Hepatocyte (in vitro differentiated cells): ENCODE measurements at regions not wholly inside any gene's neighbourhood (a gene's known extent, or its start where the extent isn't known, plus 50 kb on each side); places are given as distances from the start of the nearest gene placed in this dataset.
"Not testable (repeated sequence)": the region's sequence is repeated elsewhere in the genome, so short reads cannot be mapped to it uniquely, and the experiment has no call there.

Source experiments
- DNase-seq: peaks from one replicate; pipeline ENCODE4 v3.0.0-alpha.2; 2016; ENCODE audit warnings: low spot score
- H2AFZ ChIP-seq: fragments of 200-600 bp; sonication (generic); 2 replicates; pipeline ENCODE4 v1.6.0; 2016; ENCODE audit warnings: antibody characterized with exemption, mild to moderate bottlenecking
- H3K27ac ChIP-seq: fragments of 200-600 bp; sonication (generic); 2 replicates; pipeline ENCODE4 v1.5.1; 2016; ENCODE audit warnings: mild to moderate bottlenecking
- H3K27me3 ChIP-seq: fragments of 200-600 bp; sonication (generic); 2 replicates; pipeline ENCODE4 v1.6.1; 2016
- H3K36me3 ChIP-seq: fragments of 200-600 bp; sonication (generic); replicated peaks from 2 replicates; pipeline ENCODE4 v1.5.1; 2016; ENCODE audit warnings: low read depth; ENCODE audit not compliant: insufficient read depth
- H3K4me1 ChIP-seq: fragments of 200-600 bp; sonication (generic); 2 replicates; pipeline ENCODE4 v1.5.1; 2016; ENCODE audit warnings: mild to moderate bottlenecking, moderate library complexity; ENCODE audit not compliant: insufficient read depth
- H3K4me2 ChIP-seq: fragments of 200-600 bp; sonication (generic); 2 replicates; pipeline ENCODE4 v1.6.0; 2016
- H3K4me3 ChIP-seq: fragments of 200-600 bp; sonication (generic); 2 replicates; pipeline ENCODE4 v1.5.1; 2016; ENCODE audit warnings: mild to moderate bottlenecking
- H3K79me2 ChIP-seq: fragments of 200-600 bp; sonication (generic); 2 replicates; pipeline ENCODE4 v1.6.0; 2017; ENCODE audit warnings: mild to moderate bottlenecking
- H3K9me2 ChIP-seq: fragments of 200-600 bp; sonication (generic); replicated peaks from 2 replicates; pipeline ENCODE4 v1.6.0; 2017; ENCODE audit warnings: mild to moderate bottlenecking; ENCODE audit not compliant: insufficient read depth
- H3K9me3 ChIP-seq: fragments of 200-600 bp; sonication (generic); 2 replicates; pipeline ENCODE4 v1.5.1; 2016; ENCODE audit warnings: low read depth, mild to moderate bottlenecking
- H4K20me1 ChIP-seq: fragments of 200-600 bp; sonication (generic); 2 replicates; pipeline ENCODE4 v1.6.0; 2016; ENCODE audit warnings: mild to moderate bottlenecking; ENCODE audit not compliant: insufficient read depth, poor library complexity, severe bottlenecking
- CTCF ChIP-seq: fragments of 200-600 bp; sonication (generic); IDR thresholded peaks from 2 replicates; pipeline ENCODE4 v1.5.1; 2016; ENCODE audit warnings: antibody characterized with exemption, mild to moderate bottlenecking; ENCODE audit not compliant: poor library complexity
- EZH2 ChIP-seq: fragments of 200-600 bp; sonication (generic); IDR thresholded peaks from 2 replicates; pipeline ENCODE4 v1.6.1; 2016; ENCODE audit warnings: antibody characterized with exemption, mild to moderate bottlenecking, borderline replicate concordance
- EZH2phosphoT487 ChIP-seq: fragments of 200-600 bp; sonication (generic); IDR thresholded peaks from one replicate; pipeline ENCODE4 v1.6.1; 2018; ENCODE audit warnings: antibody characterized with exemption, mild to moderate bottlenecking, low read depth, moderate library complexity; ENCODE audit not compliant: unreplicated experiment, severe bottlenecking
- WGBS: methylation state at CpG from one replicate; pipeline ENCODE4 v1.1.6; 2016; ENCODE audit warnings: low lambda C conversion rate; ENCODE audit errors: missing lambda C conversion rate; 5-methylcytosine and 5-hydroxymethylcytosine counted together

- no peaks in the 10 kb centered on the region for H3K9me2 ChIP-seq
- no peak for TF ChIP-seq EZH2phosphoT487
- no peak for TF ChIP-seq CTCF
- TF ChIP-seq EZH2, result no peak
- H3K4me1 ChIP-seq, result no peaks in the 10 kb centered on the region
- H3K4me3 ChIP-seq, result no peak overlapping the region
- H3K27ac ChIP-seq, result no peak overlapping the region
- no peaks in the 10 kb centered on the region for H3K27me3 ChIP-seq
- no peaks in the 10 kb centered on the region for H3K9me3 ChIP-seq
- DNase-seq, result no peak
- no peak overlapping the region for H3K4me2 ChIP-seq
- H3K79me2 ChIP-seq, result no peaks in the 10 kb centered on the region
- H4K20me1 ChIP-seq, result no peaks in the 10 kb centered on the region
- 97% methylated on average over 18 of the region's 20 CpGs for WGBS
- no peaks in the 10 kb centered on the region for H3K36me3 ChIP-seq
- H2AFZ ChIP-seq, result no peak overlapping the region
Measured at GRCh38 chr6:50913105-50913770, 94.6 kb downstream of the TFAP2B start.

- H3K9me3 ChIP-seq, H3K79me2 ChIP-seq, H3K4me3 ChIP-seq, H3K27me3 ChIP-seq, H3K4me1 ChIP-seq, H3K36me3 ChIP-seq, H3K4me2 ChIP-seq, H4K20me1 ChIP-seq, H3K9me2 ChIP-seq, H3K27ac ChIP-seq, DNase-seq, H2AFZ ChIP-seq: not testable (repeated sequence)
- WGBS, result 99% methylated on average over 7 of the region's 7 CpGs
Measured at GRCh38 chr6:50921378-50921777, 102.7 kb downstream of the TFAP2B start.

- no peaks in the 10 kb centered on the region for H3K9me2 ChIP-seq
- no peak overlapping the region for H2AFZ ChIP-seq
- H3K9me3 ChIP-seq, result no peaks in the 10 kb centered on the region
- H3K79me2 ChIP-seq, result no peaks in the 10 kb centered on the region
- H3K27ac ChIP-seq, result no peak overlapping the region
- no peaks in the 10 kb centered on the region for H3K27me3 ChIP-seq
- DNase-seq, result no peak
- H3K4me1 ChIP-seq, result no peaks in the 10 kb centered on the region
- no peak overlapping the region for H3K4me3 ChIP-seq
- H4K20me1 ChIP-seq, result no peaks in the 10 kb centered on the region
- no peak for TF ChIP-seq EZH2phosphoT487
- TF ChIP-seq EZH2, result no peak
- no peak for TF ChIP-seq CTCF
- no peaks in the 10 kb centered on the region for H3K36me3 ChIP-seq
- H3K4me2 ChIP-seq, result no peak overlapping the region
- 93% methylated on average over 4 of the region's 4 CpGs for WGBS
Measured at GRCh38 chr6:50921968-50922367, 103.3 kb downstream of the TFAP2B start.

GRCh38 chr6:50922579-50923525, 104.2 kb downstream of the TFAP2B start:
- no peaks in the 10 kb centered on the region for H3K9me3 ChIP-seq
- no peak overlapping the region for H3K27ac ChIP-seq
- H3K4me1 ChIP-seq, result no peaks in the 10 kb centered on the region
- DNase-seq, result no peak
- H3K36me3 ChIP-seq, result no peaks in the 10 kb centered on the region
- H4K20me1 ChIP-seq, result no peaks in the 10 kb centered on the region
- no peak overlapping the region for H2AFZ ChIP-seq
- no peak overlapping the region for H3K4me2 ChIP-seq
- no peaks in the 10 kb centered on the region for H3K9me2 ChIP-seq
- H3K4me3 ChIP-seq, result no peak overlapping the region
- WGBS, result 64% methylated on average over 1 of the region's 1 CpG
- no peaks in the 10 kb centered on the region for H3K79me2 ChIP-seq
- no peaks in the 10 kb centered on the region for H3K27me3 ChIP-seq
- TF ChIP-seq CTCF (no peak), EZH2 (no peak), EZH2phosphoT487 (no peak)
